ENCODE measurements at regions not wholly inside any gene's neighbourhood (a gene's known extent, or its start where the extent isn't known, plus 50 kb on each side); places are given as distances from the start of the nearest gene placed in this dataset.

GRCh38 chr3:152030320-152030719, 156.9 kb downstream of the SUCNR1 start:
- Histone ChIP-seq H3K9me3 (ENCODE audit: control insufficient read depth in 2 of 2, low read length in 2 of 2) (no peaks in the 10 kb centered on the region), H3K4me1 (ENCODE audit: control insufficient read depth in 2 of 2, insufficient read depth in 2 of 2, low read length in 2 of 2) (peaks cover 0 to 3% of the 10 kb centered on the region in 2 donors), H3K27me3 (ENCODE audit: control insufficient read depth in 2 of 2, insufficient read depth in 2 of 2, low read length in 2 of 2) (no peaks in the 10 kb centered on the region), H3K9ac (ENCODE audit: low read depth in 1 of 2, low read length in 2 of 2) (no peak overlapping the region), H3K27ac (ENCODE audit: low read depth in 2 of 2, low read length in 2 of 2) (no peak overlapping the region), H3K36me3 (ENCODE audit: control insufficient read depth in 2 of 2, insufficient read depth in 2 of 2, low read length in 2 of 2) (no peaks in the 10 kb centered on the region), H3K4me3 (ENCODE audit: low read length in 2 of 2) (no peak overlapping the region)

GRCh38 chr3:152031321-152031720, 157.9 kb downstream of the SUCNR1 start:
- Histone ChIP-seq H3K27ac (ENCODE audit: low read depth in 2 of 2, low read length in 2 of 2) (no peak overlapping the region), H3K4me3 (ENCODE audit: low read length in 2 of 2) (no peak overlapping the region), H3K9ac (ENCODE audit: low read depth in 1 of 2, low read length in 2 of 2) (no peak overlapping the region), H3K27me3 (ENCODE audit: control insufficient read depth in 2 of 2, insufficient read depth in 2 of 2, low read length in 2 of 2) (no peaks in the 10 kb centered on the region), H3K9me3 (ENCODE audit: control insufficient read depth in 2 of 2, low read length in 2 of 2) (peaks cover 2 to 3% of the 10 kb centered on the region in 2 donors), H3K36me3 (ENCODE audit: control insufficient read depth in 2 of 2, insufficient read depth in 2 of 2, low read length in 2 of 2) (no peaks in the 10 kb centered on the region), H3K4me1 (ENCODE audit: control insufficient read depth in 2 of 2, insufficient read depth in 2 of 2, low read length in 2 of 2) (no peaks in the 10 kb centered on the region)

- Histone ChIP-seq H3K36me3 (ENCODE audit: control insufficient read depth in 2 of 2, insufficient read depth in 2 of 2, low read length in 2 of 2) (no peaks in the 10 kb centered on the region), H3K4me1 (ENCODE audit: control insufficient read depth in 2 of 2, insufficient read depth in 2 of 2, low read length in 2 of 2) (no peaks in the 10 kb centered on the region), H3K9ac (ENCODE audit: low read depth in 1 of 2, low read length in 2 of 2) (no peak overlapping the region), H3K4me3 (ENCODE audit: low read length in 2 of 2) (no peak overlapping the region), H3K27ac (ENCODE audit: low read depth in 2 of 2, low read length in 2 of 2) (no peak overlapping the region), H3K27me3 (ENCODE audit: control insufficient read depth in 2 of 2, insufficient read depth in 2 of 2, low read length in 2 of 2) (no peaks in the 10 kb centered on the region), H3K9me3 (ENCODE audit: control insufficient read depth in 2 of 2, low read length in 2 of 2) (peaks cover 2 to 4% of the 10 kb centered on the region in 2 donors)
Observed at GRCh38 chr3:152037297-152037696, 163.9 kb downstream of the SUCNR1 start.

GRCh38 chr3:152037953-152038352, 164.5 kb downstream of the SUCNR1 start:
- Histone ChIP-seq H3K4me3 (ENCODE audit: low read length in 2 of 2) (no peak overlapping the region), H3K9me3 (ENCODE audit: control insufficient read depth in 2 of 2, low read length in 2 of 2) (peaks cover 2 to 4% of the 10 kb centered on the region in 2 donors), H3K9ac (ENCODE audit: low read depth in 1 of 2, low read length in 2 of 2) (no peak overlapping the region), H3K27ac (ENCODE audit: low read depth in 2 of 2, low read length in 2 of 2) (no peak overlapping the region), H3K27me3 (ENCODE audit: control insufficient read depth in 2 of 2, insufficient read depth in 2 of 2, low read length in 2 of 2) (no peaks in the 10 kb centered on the region), H3K4me1 (ENCODE audit: control insufficient read depth in 2 of 2, insufficient read depth in 2 of 2, low read length in 2 of 2) (no peaks in the 10 kb centered on the region), H3K36me3 (ENCODE audit: control insufficient read depth in 2 of 2, insufficient read depth in 2 of 2, low read length in 2 of 2) (no peaks in the 10 kb centered on the region)

GRCh38 chr3:152038490-152038889, 165.0 kb downstream of the SUCNR1 start:
- Histone ChIP-seq H3K27ac (ENCODE audit: low read depth in 2 of 2, low read length in 2 of 2) (no peak overlapping the region), H3K4me3 (ENCODE audit: low read length in 2 of 2) (no peak overlapping the region), H3K4me1 (ENCODE audit: control insufficient read depth in 2 of 2, insufficient read depth in 2 of 2, low read length in 2 of 2) (no peaks in the 10 kb centered on the region), H3K27me3 (ENCODE audit: control insufficient read depth in 2 of 2, insufficient read depth in 2 of 2, low read length in 2 of 2) (no peaks in the 10 kb centered on the region), H3K36me3 (ENCODE audit: control insufficient read depth in 2 of 2, insufficient read depth in 2 of 2, low read length in 2 of 2) (no peaks in the 10 kb centered on the region), H3K9me3 (ENCODE audit: control insufficient read depth in 2 of 2, low read length in 2 of 2) (peaks cover 2 to 4% of the 10 kb centered on the region in 2 donors), H3K9ac (ENCODE audit: low read depth in 1 of 2, low read length in 2 of 2) (no peak overlapping the region)

GRCh38 chr3:152039887-152040286, 166.4 kb downstream of the SUCNR1 start:
- Histone ChIP-seq H3K9ac (ENCODE audit: low read depth in 1 of 2, low read length in 2 of 2) (no peak overlapping the region), H3K36me3 (ENCODE audit: control insufficient read depth in 2 of 2, insufficient read depth in 2 of 2, low read length in 2 of 2) (no peaks in the 10 kb centered on the region), H3K27me3 (ENCODE audit: control insufficient read depth in 2 of 2, insufficient read depth in 2 of 2, low read length in 2 of 2) (no peaks in the 10 kb centered on the region), H3K4me1 (ENCODE audit: control insufficient read depth in 2 of 2, insufficient read depth in 2 of 2, low read length in 2 of 2) (no peaks in the 10 kb centered on the region), H3K9me3 (ENCODE audit: control insufficient read depth in 2 of 2, low read length in 2 of 2) (peaks cover 2 to 4% of the 10 kb centered on the region in 2 donors), H3K27ac (ENCODE audit: low read depth in 2 of 2, low read length in 2 of 2) (no peak overlapping the region), H3K4me3 (ENCODE audit: low read length in 2 of 2) (no peak overlapping the region)

- peaks cover 2 to 4% of the 10 kb centered on the region in 2 donors for H3K9me3 ChIP-seq (ENCODE audit: control insufficient read depth in 2 of 2, low read length in 2 of 2)
- H3K27me3 ChIP-seq (ENCODE audit: control insufficient read depth in 2 of 2, insufficient read depth in 2 of 2, low read length in 2 of 2): no peaks in the 10 kb centered on the region
- H3K4me1 ChIP-seq (ENCODE audit: control insufficient read depth in 2 of 2, insufficient read depth in 2 of 2, low read length in 2 of 2): no peaks in the 10 kb centered on the region
- no peaks in the 10 kb centered on the region for H3K36me3 ChIP-seq (ENCODE audit: control insufficient read depth in 2 of 2, insufficient read depth in 2 of 2, low read length in 2 of 2)
- no peak overlapping the region for H3K27ac ChIP-seq (ENCODE audit: low read depth in 2 of 2, low read length in 2 of 2)
- H3K4me3 ChIP-seq (ENCODE audit: low read length in 2 of 2): no peak overlapping the region
- no peak overlapping the region for H3K9ac ChIP-seq (ENCODE audit: low read depth in 1 of 2, low read length in 2 of 2)
Observed at GRCh38 chr3:152040319-152040718, 166.9 kb downstream of the SUCNR1 start.

GRCh38 chr3:152043620-152044019, 170.2 kb downstream of the SUCNR1 start:
- Histone ChIP-seq H3K27ac (ENCODE audit: low read depth in 2 of 2, low read length in 2 of 2) (no peak overlapping the region), H3K27me3 (ENCODE audit: control insufficient read depth in 2 of 2, insufficient read depth in 2 of 2, low read length in 2 of 2) (no peaks in the 10 kb centered on the region), H3K36me3 (ENCODE audit: control insufficient read depth in 2 of 2, insufficient read depth in 2 of 2, low read length in 2 of 2) (no peaks in the 10 kb centered on the region)

GRCh38 chr3:152046280-152046679, 172.8 kb downstream of the SUCNR1 start:
- no peak overlapping the region for H3K9ac ChIP-seq (ENCODE audit: low read depth in 1 of 2, low read length in 2 of 2)
- no peaks in the 10 kb centered on the region for H3K36me3 ChIP-seq (ENCODE audit: control insufficient read depth in 2 of 2, insufficient read depth in 2 of 2, low read length in 2 of 2)
- H3K27me3 ChIP-seq (ENCODE audit: control insufficient read depth in 2 of 2, insufficient read depth in 2 of 2, low read length in 2 of 2): no peaks in the 10 kb centered on the region
- H3K9me3 ChIP-seq (ENCODE audit: control insufficient read depth in 2 of 2, low read length in 2 of 2): no peaks in the 10 kb centered on the region
- no peak overlapping the region for H3K27ac ChIP-seq (ENCODE audit: low read depth in 2 of 2, low read length in 2 of 2)
- H3K4me3 ChIP-seq (ENCODE audit: low read length in 2 of 2): no peak overlapping the region
- H3K4me1 ChIP-seq (ENCODE audit: control insufficient read depth in 2 of 2, insufficient read depth in 2 of 2, low read length in 2 of 2): peaks cover 0 to 4% of the 10 kb centered on the region in 2 donors

More at GRCh38 chr3:152043620-152044019, 170.2 kb downstream of the SUCNR1 start:
- Histone ChIP-seq H3K4me1 (ENCODE audit: control insufficient read depth in 2 of 2, insufficient read depth in 2 of 2, low read length in 2 of 2) (no peaks in the 10 kb centered on the region), H3K9me3 (ENCODE audit: control insufficient read depth in 2 of 2, low read length in 2 of 2) (no peaks in the 10 kb centered on the region), H3K4me3 (ENCODE audit: low read length in 2 of 2) (no peak overlapping the region), H3K9ac (ENCODE audit: low read depth in 1 of 2, low read length in 2 of 2) (no peak overlapping the region)

GRCh38 chr3:152047465-152047864, 174.0 kb downstream of the SUCNR1 start:
- no peaks in the 10 kb centered on the region for H3K27me3 ChIP-seq (ENCODE audit: control insufficient read depth in 2 of 2, insufficient read depth in 2 of 2, low read length in 2 of 2)
- H3K36me3 ChIP-seq (ENCODE audit: control insufficient read depth in 2 of 2, insufficient read depth in 2 of 2, low read length in 2 of 2): no peaks in the 10 kb centered on the region
- H3K4me1 ChIP-seq (ENCODE audit: control insufficient read depth in 2 of 2, insufficient read depth in 2 of 2, low read length in 2 of 2): peaks cover 0 to 8% of the 10 kb centered on the region in 2 donors
- H3K27ac ChIP-seq (ENCODE audit: low read depth in 2 of 2, low read length in 2 of 2): no peak overlapping the region
- H3K9me3 ChIP-seq (ENCODE audit: control insufficient read depth in 2 of 2, low read length in 2 of 2): no peaks in the 10 kb centered on the region
- H3K4me3 ChIP-seq (ENCODE audit: low read length in 2 of 2): no peak overlapping the region
- H3K9ac ChIP-seq (ENCODE audit: low read depth in 1 of 2, low read length in 2 of 2): no peak overlapping the region

- no peaks in the 10 kb centered on the region for H3K27me3 ChIP-seq (ENCODE audit: control insufficient read depth in 2 of 2, insufficient read depth in 2 of 2, low read length in 2 of 2)
- H3K27ac ChIP-seq (ENCODE audit: low read depth in 2 of 2, low read length in 2 of 2): no peak overlapping the region
- peaks cover 0 to 8% of the 10 kb centered on the region in 2 donors for H3K4me1 ChIP-seq (ENCODE audit: control insufficient read depth in 2 of 2, insufficient read depth in 2 of 2, low read length in 2 of 2)
- H3K9ac ChIP-seq (ENCODE audit: low read depth in 1 of 2, low read length in 2 of 2): no peak overlapping the region
- no peak overlapping the region for H3K4me3 ChIP-seq (ENCODE audit: low read length in 2 of 2)
- no peaks in the 10 kb centered on the region for H3K9me3 ChIP-seq (ENCODE audit: control insufficient read depth in 2 of 2, low read length in 2 of 2)
- H3K36me3 ChIP-seq (ENCODE audit: control insufficient read depth in 2 of 2, insufficient read depth in 2 of 2, low read length in 2 of 2): no peaks in the 10 kb centered on the region
Observed at GRCh38 chr3:152048831-152049230, 175.4 kb downstream of the SUCNR1 start.
